H1 (cell line): ENCODE measurements at regions not wholly inside any gene's neighbourhood (a gene's known extent, or its start where the extent isn't known, plus 50 kb on each side); places are given as distances from the start of the nearest gene placed in this dataset.

Experiments used
- CBX8 ChIP-seq: fragments of 300-800, 300-1000 bp; sonication (generic); IDR thresholded peaks from 2 replicates; pipeline ENCODE4 v1.7.1; 2016; ENCODE audit warnings: low read depth, low read length, borderline replicate concordance
- E2F6 ChIP-seq: IDR thresholded peaks from 2 replicates; pipeline ENCODE4 v1.6.1; 2012; ENCODE audit warnings: inconsistent platforms
- KDM1A ChIP-seq: fragments of 200-600, 300-600 bp; sonication (generic); IDR thresholded peaks from 2 replicates; pipeline ENCODE4 v1.7.1; 2016; ENCODE audit warnings: mild to moderate bottlenecking, low read length, borderline replicate concordance
- RBBP5 ChIP-seq: IDR thresholded peaks from 2 replicates; pipeline ENCODE4 v1.7.1; 2012; ENCODE audit warnings: low read depth, mild to moderate bottlenecking, inconsistent platforms, low read length, moderate library complexity, borderline replicate concordance
- SIX5 ChIP-seq: IDR thresholded peaks from 2 replicates; pipeline ENCODE4 v1.6.1; 2011; ENCODE audit warnings: mild to moderate bottlenecking, low read depth, low read length
- SRF ChIP-seq: IDR thresholded peaks from 2 replicates; pipeline ENCODE4 v1.6.1; 2011; ENCODE audit warnings: mild to moderate bottlenecking, low read depth, low read length, moderate library complexity

GRCh38 chr4:15341733-15342300 lies 86.0 kb upstream of the C1QTNF7 start (continued):
- no peak for TF ChIP-seq E2F6
- TF ChIP-seq SIX5 = no peak
- TF ChIP-seq CBX8 = no peak
- no peak for TF ChIP-seq SRF
- TF ChIP-seq KDM1A = no peak
- no peak for TF ChIP-seq RBBP5
